HG03432 (cell line): ENCODE measurements at regions not wholly inside any gene's neighbourhood (a gene's known extent, or its start where the extent isn't known, plus 50 kb on each side); places are given as distances from the start of the nearest gene placed in this dataset.

ENCODE experiments used
- ATAC-seq: cut with Tn5 transposase; IDR thresholded peaks from one replicate; pipeline ENCODE4 v1.9.1; 2021; ENCODE audit warnings: mild to moderate bottlenecking, moderate library complexity; ENCODE audit not compliant: unreplicated experiment

DNA sequence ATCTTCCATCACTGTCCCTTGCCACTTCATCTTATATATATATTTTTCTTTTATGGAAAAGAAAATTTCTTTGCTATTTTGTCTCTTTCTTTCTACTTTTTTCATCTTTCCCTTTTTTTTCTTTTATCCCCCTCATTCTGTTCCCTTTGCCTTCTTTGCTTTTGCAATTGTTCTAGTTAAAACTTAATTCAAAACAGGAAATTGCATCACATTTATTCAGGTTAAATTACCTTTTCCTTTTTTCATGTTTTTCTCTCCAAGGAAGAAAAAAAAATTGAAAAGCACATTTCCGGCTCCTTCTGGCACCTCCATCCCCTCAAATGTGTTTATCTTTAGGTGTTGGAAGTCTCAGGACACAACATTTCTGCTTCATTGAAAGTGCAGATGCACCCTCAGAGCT, 176.9 kb downstream of the FGF1 start:
- no peak for ATAC-seq

DNA sequence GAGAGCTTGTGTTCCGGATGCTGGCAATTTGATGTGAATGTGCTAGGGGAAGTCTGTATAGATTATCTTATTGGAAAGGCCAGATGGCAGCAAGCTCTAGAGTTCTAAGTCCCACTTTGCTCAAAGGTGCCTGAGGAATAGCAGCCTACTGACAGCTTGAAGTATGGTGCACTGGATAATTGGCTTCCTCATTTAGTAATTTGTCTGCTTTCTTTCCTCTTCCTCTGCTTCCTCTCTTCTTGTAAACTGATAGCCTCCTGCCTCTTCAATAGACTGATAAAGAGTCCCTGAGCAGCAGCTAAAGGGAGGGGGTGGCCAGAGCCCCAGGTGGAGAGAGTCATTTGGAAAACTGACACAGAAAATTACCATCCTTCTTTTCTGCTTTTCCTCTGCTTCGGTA, 177.3 kb downstream of the FGF1 start:
- ATAC-seq, result no peak

DNA sequence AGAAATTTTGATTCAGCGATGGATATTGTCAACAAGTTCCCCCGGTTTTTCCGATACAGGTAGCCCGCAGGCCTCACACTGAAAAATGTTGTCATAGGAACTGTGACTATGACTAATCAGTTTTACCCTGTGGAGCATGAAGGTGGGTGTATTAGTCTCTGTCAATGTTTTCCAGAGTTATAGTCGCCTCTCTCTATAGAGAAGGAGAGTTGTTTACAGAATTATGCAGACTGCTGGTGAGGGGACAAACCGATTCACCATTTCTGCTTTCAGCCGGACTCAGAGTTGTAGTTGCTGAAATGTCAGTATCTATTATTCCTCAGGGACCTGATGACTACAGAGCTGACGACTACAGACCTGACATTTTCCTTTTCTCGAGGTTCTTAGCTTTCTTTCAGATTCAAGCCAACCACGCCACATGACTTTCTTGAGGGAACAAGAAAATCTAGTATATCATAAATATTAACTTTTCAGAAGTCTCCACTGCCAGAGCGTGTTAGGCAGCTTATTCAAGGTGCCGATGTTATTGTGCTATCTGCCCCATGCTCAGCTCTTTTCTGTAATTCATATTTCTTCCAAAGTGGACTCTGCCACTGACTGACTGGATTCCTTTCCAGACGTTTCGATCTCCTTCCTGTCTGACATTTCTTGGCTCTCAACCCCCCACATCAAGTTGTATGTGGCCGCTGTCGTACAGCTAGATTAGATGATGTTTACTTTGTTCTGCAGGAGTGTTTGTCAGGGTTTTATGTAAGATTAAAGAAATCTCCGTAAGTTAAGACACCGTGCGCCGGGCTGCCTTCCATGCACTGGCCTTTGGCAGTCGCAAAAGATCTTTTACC, 178.1 kb downstream of the FGF1 start:
- peak; percentile 72 for ATAC-seq

DNA sequence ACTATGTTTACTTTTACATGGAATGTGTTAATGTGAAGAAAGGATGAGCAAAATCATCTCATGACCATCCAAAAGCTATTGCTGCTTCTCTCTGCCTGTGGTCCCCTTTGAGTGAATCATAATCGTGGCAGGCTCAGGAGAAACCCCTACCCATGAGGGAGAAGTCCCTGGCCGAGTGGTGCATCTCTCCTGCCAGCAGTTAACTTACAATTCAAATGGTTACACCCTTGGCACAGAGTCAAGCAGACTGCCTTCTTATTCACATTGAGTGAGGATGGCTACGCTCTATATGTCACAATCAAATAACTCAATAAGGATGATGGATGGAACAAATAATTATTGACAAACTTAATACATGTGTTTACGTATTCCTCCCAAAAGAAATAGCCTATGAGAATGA, 179.1 kb downstream of the FGF1 start:
- no peak for ATAC-seq

DNA sequence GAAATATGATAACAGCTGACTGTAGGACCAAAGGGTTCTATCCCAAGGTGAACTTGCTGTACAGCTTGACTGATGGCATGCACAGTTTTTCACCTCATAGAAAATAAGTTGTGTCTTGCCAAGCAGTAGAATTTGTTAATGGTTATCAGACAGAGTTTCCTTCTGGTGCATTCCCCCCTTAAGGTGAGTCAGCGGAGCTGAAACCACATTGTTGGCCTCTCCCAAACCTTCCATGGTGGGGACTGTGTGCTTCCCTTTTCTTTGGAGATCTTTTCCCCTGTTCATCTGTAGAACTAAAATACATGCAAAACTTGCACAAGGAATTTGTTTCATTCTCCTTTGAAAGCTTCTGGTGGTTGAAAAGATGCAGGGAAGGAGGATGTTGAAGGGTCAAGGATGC, 179.8 kb downstream of the FGF1 start:
- no peak for ATAC-seq

DNA sequence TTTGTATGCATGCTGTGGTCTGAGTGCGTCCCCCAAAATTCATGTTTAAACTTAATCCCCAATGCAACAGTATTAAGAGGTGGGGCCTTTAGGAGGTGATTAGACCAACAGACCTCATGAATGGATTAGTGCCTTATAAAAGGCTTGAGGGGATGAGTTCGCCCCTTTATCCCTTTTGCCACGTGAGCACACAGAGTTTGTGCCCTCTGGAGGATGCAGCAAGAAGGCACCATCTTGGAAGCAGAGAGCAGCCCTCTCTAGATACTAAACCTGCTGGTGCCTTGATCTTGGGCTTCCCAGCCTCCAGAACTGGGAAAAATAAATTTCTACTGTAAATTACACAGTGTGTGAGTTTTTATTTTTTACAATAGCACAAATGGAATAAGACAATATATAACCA, 177.1 kb upstream of the SPRY4 start:
- no peak for ATAC-seq

DNA sequence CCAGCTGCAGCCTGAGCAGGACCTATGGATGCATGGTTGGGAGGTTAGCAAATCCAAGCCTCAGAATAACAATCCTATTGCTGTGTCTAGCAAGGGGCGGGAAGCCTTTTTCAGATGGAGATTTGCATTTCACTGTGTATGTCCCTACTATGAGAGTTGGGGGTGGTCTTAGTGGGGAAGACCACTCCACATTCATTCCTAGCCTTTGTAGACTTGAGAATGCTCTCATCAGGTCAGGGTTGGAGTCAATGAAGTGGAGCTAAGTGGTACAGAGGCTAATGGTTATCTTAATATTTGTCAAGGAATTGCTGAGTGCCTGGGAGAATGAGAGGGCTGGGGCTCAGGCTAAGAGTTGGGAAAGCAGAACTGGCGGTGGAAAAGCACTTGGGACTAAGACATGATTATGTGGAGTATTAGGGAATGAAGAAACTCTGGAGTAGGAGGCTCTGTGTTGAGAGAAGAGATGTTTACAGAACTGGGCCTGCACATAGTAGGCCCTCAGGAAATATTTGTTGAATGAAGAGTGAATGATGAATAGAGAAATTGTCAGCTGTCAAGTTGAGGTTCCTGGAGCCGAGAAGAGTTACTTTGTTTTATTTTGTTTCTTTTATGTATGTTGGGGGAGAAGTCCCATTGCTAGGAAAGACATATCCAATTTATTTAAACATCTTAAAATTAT, 175.5 kb upstream of the SPRY4 start:
- no peak for ATAC-seq

DNA sequence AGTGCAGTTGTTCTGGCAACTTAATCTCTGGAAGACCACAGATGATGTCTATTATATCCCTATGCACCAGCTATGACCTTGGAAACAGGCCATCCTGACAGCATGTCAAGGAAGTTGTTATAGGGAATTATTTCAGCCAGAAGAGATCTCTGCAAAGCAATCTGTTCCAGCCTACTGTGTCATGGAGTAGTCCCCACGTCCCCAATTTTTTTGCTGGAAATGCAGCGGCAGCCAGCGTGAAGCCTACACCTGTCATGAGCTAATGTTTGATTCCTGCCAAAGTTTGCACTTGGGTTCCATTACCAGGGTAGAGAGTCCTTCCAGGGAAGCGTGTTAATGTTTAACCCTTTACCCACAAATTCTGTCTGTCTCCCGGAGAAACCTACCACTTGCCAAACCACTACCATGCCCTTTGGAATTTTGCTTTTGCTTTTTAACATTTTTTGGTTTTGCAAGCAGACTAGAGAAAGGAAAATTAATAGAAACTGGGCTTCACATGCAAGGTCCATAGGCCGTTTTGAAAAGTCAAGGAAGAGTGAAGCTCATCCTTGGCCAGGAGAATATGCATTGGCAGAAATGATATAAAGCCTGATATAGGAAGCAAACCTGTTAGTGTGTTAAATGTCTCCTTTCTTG, 174.9 kb upstream of the SPRY4 start:
- no peak for ATAC-seq

DNA sequence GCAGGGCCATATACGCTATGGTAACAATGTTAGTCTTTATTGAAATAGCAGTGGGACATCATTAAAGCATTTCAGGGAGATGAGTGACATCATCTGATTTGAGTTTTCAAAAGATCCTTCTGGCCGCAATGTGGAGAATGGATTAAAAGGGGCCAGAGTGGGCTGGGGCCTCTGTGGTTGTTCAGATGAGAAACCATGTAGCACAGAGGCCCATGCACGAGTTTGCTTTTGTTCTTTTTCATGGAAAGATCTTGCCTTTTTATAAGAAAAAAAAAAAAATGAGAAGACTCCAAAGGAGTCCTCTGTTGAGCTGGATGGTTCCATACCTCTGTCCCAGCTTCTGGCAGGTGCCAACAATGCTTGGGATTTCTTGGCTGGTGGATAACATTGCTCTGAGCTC, 173.5 kb upstream of the SPRY4 start:
- no peak for ATAC-seq

DNA sequence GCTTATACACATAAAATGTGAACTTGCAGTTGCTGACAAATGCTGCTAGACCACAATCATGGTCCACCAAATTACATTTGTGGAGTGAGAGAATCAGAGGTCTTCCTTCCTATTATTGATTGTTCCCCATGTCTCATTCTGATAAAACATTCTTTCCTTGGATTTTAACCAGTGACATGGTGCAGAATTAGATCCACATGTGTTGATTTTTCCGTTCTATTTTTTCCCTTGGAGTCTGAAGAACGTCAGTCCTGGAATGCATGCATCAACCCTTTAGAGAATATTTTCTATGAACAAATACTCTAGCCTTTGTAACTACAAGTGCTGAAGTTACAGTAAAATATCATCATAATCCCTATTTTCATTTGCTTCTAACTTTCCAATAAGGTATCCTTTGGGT, 170.7 kb upstream of the SPRY4 start:
- no peak for ATAC-seq

DNA sequence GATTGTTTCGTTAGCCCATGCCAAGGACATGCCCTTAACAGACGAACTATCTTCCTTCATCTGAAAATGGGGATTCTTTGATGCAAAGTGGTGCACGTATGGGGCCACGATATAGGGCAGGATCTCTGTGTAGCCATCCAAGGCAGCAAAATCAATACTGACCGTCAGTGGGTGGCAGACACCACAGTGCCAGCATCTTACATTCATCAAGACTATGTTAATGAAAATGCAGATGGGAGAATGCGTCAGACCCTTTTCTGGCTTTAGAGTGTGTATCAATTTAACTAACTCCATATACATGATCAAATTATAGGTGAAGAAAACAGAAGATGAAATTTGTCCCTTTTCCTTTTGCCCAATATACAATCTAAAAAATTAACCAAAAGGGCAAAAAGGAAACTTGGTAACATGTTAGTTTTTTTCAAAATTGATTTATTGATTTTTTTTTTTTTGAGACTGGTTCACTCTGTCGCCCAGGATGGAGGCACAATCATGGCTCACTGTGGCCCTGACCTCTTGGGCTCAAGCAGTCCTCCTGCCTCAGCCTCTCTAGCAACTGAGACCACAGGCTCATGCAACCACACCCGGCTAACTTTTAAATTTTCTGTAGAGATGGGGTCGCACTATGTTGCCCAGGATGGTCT, 169.2 kb upstream of the SPRY4 start:
- ATAC-seq, result no peak

DNA sequence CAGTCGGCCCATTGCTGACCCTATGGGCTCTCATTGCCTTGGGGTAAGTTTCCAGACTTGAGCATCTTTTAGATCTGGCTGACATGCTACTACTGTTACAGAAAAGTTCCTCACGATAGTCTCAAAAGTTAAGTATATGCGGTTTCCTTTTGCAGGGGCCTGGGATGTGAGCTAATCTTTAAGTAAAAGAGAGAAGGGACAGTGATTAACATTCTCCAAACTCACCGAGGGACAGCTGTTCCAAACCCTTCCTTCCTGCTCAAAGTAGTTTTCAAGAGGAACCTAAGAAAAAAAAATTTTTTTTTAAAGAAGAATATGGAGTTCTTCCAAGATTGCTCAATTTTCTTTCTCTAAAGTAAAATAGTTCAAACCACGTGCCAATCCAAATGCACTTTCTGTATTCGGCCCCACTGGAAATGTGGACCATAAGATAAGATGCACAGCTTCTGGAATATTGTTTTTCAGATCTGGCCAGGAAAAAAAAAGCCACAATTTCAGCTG, 168.0 kb upstream of the SPRY4 start:
- no peak for ATAC-seq

DNA sequence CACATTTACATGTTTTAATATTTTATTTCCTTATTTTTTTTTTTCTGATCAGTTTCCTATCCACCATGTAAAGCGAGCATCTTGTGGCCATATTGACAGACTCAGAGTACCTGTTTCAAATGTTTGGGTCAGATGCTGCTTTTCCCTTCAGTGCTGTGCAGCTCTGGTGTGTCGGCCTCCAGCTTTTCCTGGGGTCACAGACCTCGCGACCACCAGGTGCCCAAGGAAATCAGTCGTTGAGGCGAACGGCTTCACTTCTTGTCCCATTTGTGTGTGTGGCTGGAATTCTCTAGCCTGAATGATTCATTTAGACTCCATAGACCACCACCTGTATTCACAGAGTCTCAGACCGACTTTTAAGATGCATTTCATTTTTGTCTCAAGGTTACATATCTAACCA, 166.9 kb upstream of the SPRY4 start:
- no peak for ATAC-seq

DNA sequence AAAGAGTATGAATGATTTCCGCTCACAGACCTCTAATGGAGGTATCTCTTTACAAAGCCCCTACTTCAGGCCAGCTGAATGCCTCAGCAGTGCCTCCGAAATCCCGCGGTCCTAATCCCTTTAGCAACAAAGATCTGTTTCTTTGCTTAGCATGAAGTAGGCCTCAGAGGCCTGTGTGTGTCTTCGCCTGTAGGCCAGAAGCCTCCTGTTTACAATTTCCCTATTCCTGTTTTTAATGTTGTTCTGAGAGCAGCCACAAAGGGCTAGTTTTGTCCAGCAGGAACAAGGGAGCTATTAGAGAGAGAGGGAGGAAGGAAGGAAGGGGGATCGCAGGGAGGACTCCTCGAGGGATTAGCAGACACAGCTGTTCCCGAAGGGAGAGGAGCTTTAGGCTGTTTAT, 166.4 kb upstream of the SPRY4 start:
- ATAC-seq, result no peak

DNA sequence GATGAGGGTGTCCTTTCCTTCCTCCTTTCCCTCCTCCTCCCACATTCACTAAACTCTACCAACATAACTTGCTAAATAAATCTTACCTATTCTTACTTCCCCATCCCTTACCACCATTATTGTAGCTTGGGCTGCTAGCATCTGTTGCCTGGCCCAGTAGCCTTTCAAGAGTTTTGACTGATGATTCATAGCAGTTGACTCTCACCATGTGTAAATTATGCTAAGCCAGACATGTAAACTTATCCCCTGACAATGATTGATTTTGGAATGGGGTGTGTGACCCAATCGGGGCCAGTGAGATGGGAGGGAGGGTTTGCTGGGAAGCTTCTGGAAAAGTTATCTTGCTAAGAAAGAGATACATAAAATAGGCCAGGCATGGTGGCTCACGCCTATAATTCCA, 161.8 kb upstream of the SPRY4 start:
- ATAC-seq, result no peak

DNA sequence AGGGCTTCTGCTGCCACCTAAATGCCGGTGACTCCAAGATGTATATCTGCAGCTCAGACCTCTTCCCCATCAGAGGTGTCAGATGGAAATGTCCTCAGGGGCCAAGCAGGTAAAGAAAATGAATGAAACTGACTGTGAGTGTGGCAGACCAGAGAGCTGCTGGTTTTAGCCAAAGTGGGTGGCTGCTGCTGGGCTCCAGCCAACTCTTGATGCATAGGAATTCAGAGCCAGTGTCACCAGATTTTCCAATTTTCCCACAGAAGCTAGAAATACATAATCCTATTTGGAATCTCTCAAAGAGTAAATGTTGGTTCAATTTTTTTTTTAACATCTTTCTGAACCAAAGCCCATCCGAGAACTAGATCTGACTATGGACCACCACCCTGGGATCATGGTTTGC, 161.2 kb upstream of the SPRY4 start:
- ATAC-seq, result no peak

DNA sequence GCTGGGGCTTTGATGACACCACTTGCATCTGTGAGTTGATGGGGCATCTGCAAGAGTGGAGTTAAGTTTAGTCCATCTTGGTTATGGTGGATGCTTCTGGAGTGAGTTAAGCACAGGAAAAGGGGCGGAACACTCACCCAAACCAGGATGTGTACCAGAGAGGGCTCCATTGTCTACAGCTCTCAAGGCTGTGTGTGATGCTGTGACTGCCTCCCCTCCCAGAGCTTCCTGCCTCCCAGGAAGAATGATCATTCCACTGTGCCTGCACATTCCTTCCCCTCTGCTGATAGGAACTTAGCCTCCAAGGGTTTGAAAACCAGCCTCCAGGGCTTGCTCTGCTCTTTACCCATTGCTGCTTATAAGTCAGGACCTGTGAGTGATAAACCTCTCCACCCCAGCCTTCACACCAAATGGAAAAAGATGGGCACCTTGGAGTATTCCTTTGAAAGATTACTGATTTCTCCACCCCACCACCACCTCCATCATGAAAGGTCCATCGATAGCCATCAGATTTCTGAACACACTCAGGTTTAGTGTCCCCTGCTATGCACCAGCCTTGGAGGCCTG, 160.1 kb upstream of the SPRY4 start:
- ATAC-seq, result no peak

DNA sequence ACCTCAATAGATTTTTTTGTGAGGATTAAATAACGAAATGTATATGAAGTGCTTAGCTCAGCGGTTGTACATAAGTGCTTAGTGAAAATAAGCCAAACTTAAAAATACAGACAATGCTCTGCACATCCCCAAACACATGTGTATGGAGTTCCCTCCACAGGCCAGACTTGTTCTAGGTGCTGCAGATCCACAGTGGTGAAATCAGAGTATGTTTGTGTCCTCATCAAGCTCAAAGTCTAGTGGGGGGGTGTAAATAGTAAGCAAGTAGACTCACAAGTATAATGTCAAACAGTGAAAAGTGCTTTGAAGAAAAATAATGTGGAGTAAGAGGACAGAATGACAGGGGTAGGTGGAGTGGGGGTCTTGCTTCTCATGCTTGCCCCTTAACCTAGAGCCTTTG, 157.4 kb upstream of the SPRY4 start:
- no peak for ATAC-seq

DNA sequence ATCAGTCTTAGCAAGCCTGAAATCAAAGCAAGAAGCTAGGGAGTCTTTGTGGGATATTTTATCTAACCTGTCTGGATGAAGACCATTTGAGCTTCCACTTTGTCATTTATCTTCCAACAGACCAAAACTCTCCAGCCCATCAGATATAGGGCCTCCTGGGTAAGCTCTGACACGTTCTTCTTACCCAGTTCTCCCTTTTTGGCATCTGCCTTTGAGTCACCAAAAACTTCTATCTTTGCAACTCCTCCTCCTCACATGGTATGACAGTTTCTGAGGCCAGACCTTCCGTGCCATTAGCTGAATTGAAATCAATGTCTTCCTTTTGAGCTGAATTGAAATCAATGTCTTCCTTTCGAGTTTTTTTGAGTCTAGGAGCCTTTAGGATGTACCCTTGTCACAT, 156.6 kb upstream of the SPRY4 start:
- no peak for ATAC-seq

DNA sequence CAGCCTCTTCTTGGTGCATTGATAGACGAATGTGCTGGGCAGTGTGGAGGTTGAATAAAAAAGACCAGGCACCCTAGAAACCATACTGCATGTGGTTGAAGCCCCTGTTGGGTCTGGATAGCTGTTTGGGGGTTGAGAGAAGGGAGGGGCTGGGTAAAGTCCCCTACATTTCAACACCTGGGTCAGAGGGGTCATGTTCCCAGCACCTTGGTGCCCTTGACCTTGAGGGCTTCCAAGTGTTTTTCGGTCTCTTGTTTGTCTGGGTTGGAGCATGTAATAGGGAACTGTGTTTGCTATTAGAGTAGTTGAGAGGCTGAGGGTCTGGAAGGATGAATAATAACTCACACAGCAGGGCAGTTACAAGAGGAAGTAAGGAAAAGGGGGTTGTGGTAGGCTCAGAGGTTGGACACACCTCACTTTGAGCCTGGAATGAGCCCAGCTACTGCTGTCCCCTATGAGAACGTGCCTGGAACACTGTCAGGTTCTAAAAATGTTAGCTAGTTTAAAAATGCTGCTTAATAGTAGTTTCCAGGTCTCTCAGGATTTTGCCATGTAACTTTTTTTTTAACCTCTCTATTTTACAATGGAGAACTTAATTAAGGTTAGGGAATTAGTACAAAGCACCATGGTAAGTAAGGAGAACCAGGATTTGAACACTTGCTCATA, 155.2 kb upstream of the SPRY4 start:
- no peak for ATAC-seq

DNA sequence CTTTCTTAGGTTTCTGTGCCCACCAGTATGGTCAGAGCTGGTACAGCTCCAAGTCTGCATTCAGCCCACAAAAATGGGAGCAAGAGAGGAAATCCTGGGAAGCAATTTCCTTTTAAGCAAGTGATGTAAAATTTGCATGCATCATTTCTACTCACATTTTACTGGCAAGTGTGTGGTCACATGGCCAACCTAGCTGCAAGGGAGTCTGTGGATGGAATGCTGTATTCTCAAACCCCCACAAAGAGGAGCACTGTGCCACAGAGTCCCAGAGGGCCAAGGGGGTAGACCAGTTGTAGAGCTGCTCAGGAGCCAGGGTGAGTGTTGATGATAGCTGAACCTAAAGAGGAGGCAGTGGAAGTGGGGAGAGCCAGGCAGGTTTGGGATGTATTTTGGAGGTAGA, 154.3 kb upstream of the SPRY4 start:
- ATAC-seq, result no peak
